ENCODE measurements at regions not wholly inside any gene's neighbourhood (a gene's known extent, or its start where the extent isn't known, plus 50 kb on each side); places are given as distances from the start of the nearest gene placed in this dataset.

- H3K4me1 Mint-ChIP-seq (ENCODE audit: unreplicated experiment): peaks cover 4% of the 10 kb centered on the region
- H3K27me3 Mint-ChIP-seq (ENCODE audit: unreplicated experiment): peaks cover 4% of the 10 kb centered on the region
These were observed 86.0 kb downstream of the UBIAD1 start for GRCh38 chr1:11358984-11359383.

DNA sequence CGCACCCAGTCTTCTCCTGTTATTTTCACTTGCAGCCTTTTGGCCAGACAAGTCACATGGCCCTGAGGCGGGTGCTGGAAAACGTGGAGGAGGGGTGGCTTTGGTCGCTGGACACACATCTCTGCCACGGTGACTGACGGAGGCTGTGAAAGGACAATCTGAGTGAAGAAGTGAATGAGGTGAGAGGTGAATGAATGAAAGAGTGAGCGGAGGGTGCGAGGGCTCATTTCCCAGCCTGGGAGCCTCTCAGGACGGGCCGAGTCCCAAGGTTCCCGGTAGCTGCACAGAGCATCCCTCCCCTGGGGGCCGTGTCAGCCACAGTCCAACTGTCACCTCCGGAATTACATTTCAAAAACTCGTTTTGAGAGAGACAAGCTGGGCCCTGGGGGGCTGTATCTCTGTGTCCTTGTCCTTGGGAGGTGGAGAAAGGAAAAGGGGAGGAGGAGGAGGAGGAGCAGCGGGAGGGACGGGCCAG is 89.6 kb downstream of the UBIAD1 start:
- no peaks in the 10 kb centered on the region for H3K9me3 Mint-ChIP-seq (ENCODE audit: unreplicated experiment)
- no peak for DNase-seq (ENCODE audit: low spot score)
- H3K4me1 Mint-ChIP-seq (ENCODE audit: unreplicated experiment): peaks cover 2% of the 10 kb centered on the region
- H3K27me3 Mint-ChIP-seq (ENCODE audit: unreplicated experiment): peaks cover 3% of the 10 kb centered on the region
- H3K36me3 Mint-ChIP-seq (ENCODE audit: low read depth, unreplicated experiment): no peaks in the 10 kb centered on the region
- no peak overlapping the region for H3K4me3 Mint-ChIP-seq (ENCODE audit: unreplicated experiment)
- TF ChIP-seq, protein P1, sequence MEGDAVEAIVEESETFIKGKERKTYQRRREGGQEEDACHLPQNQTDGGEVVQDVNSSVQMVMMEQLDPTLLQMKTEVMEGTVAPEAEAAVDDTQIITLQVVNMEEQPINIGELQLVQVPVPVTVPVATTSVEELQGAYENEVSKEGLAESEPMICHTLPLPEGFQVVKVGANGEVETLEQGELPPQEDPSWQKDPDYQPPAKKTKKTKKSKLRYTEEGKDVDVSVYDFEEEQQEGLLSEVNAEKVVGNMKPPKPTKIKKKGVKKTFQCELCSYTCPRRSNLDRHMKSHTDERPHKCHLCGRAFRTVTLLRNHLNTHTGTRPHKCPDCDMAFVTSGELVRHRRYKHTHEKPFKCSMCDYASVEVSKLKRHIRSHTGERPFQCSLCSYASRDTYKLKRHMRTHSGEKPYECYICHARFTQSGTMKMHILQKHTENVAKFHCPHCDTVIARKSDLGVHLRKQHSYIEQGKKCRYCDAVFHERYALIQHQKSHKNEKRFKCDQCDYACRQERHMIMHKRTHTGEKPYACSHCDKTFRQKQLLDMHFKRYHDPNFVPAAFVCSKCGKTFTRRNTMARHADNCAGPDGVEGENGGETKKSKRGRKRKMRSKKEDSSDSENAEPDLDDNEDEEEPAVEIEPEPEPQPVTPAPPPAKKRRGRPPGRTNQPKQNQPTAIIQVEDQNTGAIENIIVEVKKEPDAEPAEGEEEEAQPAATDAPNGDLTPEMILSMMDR (IDR thresholded peaks at IDR 0.05; ENCODE audit: unreplicated experiment): no peak
- no peak overlapping the region for H3K27ac Mint-ChIP-seq (ENCODE audit: unreplicated experiment)

More at GRCh38 chr1:11358984-11359383, 86.0 kb downstream of the UBIAD1 start:
- TF ChIP-seq, protein P1 (IDR thresholded peaks at IDR 0.05; ENCODE audit: unreplicated experiment): no peak
- Mint-ChIP-seq H3K9me3 (ENCODE audit: unreplicated experiment) (no peaks in the 10 kb centered on the region), H3K36me3 (ENCODE audit: low read depth, unreplicated experiment) (no peaks in the 10 kb centered on the region), H3K27ac (ENCODE audit: unreplicated experiment) (no peak overlapping the region), H3K4me3 (ENCODE audit: unreplicated experiment) (no peak overlapping the region)
- DNase-seq (ENCODE audit: low spot score): no peak

DNA sequence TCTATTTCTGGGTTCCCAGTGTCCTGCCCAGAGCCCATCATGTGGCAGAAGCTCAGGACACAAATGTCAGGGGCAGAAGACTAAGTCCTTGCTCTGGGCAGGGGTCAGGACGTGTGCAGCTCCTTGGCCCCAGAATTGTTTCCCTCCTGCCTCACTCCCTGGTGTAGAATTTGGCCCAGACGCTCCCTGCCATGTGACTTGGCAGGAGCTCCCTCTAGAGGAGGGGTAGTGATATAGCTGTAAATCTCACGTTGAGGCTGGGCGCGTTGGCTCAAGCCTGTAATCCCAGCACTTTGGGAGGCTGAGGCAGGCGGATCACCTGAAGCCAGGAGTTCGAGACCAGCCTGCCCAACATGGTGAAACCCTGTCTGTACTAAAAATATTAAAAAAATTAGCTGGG is 91.2 kb downstream of the UBIAD1 start:
- no peaks in the 10 kb centered on the region for H3K36me3 Mint-ChIP-seq (ENCODE audit: low read depth, unreplicated experiment)
- DNase-seq (ENCODE audit: low spot score): no peak
- H3K27me3 Mint-ChIP-seq (ENCODE audit: unreplicated experiment): peaks cover 1% of the 10 kb centered on the region
- TF ChIP-seq, protein P1 (IDR thresholded peaks at IDR 0.05; ENCODE audit: unreplicated experiment): peak; percentile 24
- H3K4me1 Mint-ChIP-seq (ENCODE audit: unreplicated experiment): peaks cover 2% of the 10 kb centered on the region
- H3K27ac Mint-ChIP-seq (ENCODE audit: unreplicated experiment): no peak overlapping the region
- no peaks in the 10 kb centered on the region for H3K9me3 Mint-ChIP-seq (ENCODE audit: unreplicated experiment)
- no peak overlapping the region for H3K4me3 Mint-ChIP-seq (ENCODE audit: unreplicated experiment)

DNA sequence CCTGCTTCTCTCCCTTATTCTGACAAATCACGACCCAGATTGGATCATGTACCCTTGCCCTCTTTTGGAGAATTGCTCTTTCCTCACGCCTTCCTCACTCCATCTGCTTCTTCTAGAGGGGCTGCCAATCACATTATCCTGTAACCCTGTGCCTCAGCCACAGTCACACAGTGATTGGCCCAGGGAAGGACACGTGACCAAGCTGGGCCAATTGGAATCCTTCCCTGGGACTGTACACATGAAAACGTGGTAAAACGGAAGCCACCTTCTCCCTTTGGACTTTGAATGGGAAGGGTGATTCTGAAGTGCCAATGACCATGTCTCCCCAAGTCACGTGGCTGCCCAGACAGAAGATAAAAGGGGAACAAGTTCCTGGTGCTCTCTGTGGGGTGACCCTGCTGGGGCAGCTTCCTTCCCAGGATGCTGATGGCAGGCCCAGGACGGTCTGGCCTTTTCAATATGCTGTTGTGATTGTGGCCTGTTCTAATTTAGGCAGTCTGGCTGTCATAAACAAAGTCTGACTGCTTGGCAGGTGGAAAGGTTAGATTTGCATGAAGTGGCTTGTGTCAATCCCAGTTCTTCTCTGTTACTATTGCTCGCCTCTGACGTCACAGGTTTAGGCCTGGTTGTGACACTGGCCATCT is 92.9 kb downstream of the UBIAD1 start:
- peaks cover 1% of the 10 kb centered on the region for H3K27me3 Mint-ChIP-seq (ENCODE audit: unreplicated experiment)
- no peaks in the 10 kb centered on the region for H3K9me3 Mint-ChIP-seq (ENCODE audit: unreplicated experiment)
- TF ChIP-seq, protein P1 (IDR thresholded peaks at IDR 0.05; ENCODE audit: unreplicated experiment): no peak
- no peak overlapping the region for H3K4me3 Mint-ChIP-seq (ENCODE audit: unreplicated experiment)
- H3K4me1 Mint-ChIP-seq (ENCODE audit: unreplicated experiment): peaks cover 2% of the 10 kb centered on the region
- no peak for DNase-seq (ENCODE audit: low spot score)
- no peak overlapping the region for H3K27ac Mint-ChIP-seq (ENCODE audit: unreplicated experiment)
- no peaks in the 10 kb centered on the region for H3K36me3 Mint-ChIP-seq (ENCODE audit: low read depth, unreplicated experiment)

GRCh38 chr1:11373029-11373894 is 100.3 kb downstream of the UBIAD1 start:
- Mint-ChIP-seq H3K36me3 (ENCODE audit: low read depth, unreplicated experiment) (peaks cover 7% of the 10 kb centered on the region), H3K4me1 (ENCODE audit: unreplicated experiment) (peaks cover 4% of the 10 kb centered on the region), H3K27me3 (ENCODE audit: unreplicated experiment) (peaks cover 11% of the 10 kb centered on the region), H3K27ac (ENCODE audit: unreplicated experiment) (peak overlapping the region; percentile 36), H3K4me3 (ENCODE audit: unreplicated experiment) (peak overlapping the region; percentile 65), H3K9me3 (ENCODE audit: unreplicated experiment) (peaks cover 8% of the 10 kb centered on the region)
- DNase-seq (ENCODE audit: low spot score): no peak
- TF ChIP-seq, protein P1 (IDR thresholded peaks at IDR 0.05; ENCODE audit: unreplicated experiment): no peak
